GM18858 (cell line): ENCODE measurements at regions not wholly inside any gene's neighbourhood (a gene's known extent, or its start where the extent isn't known, plus 50 kb on each side); places are given as distances from the start of the nearest gene placed in this dataset.

ENCODE experiments used
- ATAC-seq: cut with Tn5 transposase; IDR thresholded peaks from one replicate; pipeline ENCODE4 v1.9.1; 2021; ENCODE audit not compliant: unreplicated experiment

DNA sequence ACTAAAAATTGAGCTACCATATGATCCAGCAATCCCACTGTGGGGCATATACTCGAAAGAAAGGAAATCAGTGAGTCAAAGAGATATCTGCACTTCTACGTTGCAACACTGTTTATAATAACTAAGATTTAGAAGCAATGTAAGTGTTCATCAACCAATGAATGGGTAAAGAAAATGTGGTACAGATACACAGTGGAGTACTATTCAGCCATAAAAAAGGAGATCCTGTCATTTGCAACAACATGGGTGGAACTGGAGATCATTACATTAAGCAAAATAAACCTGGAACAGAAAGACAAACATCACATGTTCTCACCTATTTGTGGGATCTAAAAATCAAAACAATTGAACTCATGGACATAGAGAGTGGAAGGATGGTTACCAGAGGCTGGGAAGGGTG, 385.0 kb upstream of the TRIB2 start:
- ATAC-seq, result no peak

DNA sequence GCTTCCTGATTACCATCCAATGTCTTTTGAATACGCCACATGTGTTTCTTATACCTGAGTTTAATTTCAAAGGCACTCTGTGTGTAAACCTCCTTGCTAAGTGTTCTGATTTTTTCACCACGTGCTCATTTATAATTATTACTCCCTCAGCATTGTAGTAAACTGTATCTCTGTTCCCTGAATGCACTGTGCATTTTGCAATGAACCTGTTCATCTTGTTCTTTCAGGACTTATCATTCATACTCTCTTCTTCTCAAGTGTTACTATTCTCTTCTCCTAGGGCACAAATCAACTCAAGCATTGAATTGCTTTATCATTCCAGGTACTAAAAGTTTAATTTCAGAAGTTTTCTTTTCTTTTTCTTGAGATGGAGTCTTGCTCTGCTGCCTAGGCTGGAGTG, 383.4 kb upstream of the TRIB2 start:
- no peak for ATAC-seq

DNA sequence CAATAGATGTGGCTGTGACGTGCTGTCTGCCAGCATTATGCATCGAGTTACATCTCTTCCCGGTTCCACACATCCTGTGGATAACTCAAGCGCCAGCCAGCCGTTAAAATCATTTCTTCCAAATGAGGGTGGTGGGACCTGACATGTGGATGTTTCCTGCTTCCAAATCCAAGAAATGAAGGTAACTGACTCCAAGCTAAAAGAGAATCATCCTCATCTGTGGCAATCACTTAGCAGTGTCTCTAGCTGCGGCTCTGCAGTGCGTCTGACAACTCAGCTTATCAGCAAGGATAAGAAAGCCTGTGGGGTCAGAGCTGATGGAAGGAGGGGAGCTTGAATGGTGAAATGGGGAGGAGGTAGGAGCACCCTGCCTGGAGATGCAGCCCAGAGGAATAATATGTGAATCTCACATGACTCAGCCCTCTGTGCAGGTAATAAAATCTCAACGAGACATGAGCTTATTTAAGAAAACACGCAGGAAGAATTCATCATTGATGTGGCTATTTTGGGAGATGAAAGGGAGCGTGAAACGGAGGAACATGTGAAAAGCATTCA, 382.2 kb upstream of the TRIB2 start:
- no peak for ATAC-seq

DNA sequence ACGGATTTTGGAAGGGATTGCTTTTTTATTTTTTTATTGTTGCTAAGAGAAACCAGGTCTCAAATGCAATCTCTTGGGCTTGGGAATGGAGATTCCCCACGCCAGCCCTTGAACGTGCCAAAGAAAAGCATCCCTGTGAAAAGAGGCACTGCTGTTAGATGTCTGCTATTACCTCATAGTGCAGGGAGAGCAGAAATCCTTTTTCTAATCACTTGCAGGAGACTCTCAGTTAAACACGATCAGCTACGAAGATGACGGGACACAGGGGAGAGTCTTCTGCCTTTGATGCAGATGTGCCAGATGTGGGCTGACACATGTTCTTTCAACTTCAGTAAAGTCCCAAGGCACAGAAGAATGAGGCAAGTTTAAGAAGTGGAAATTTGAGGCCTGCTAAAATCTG, 381.6 kb upstream of the TRIB2 start:
- no peak for ATAC-seq

DNA sequence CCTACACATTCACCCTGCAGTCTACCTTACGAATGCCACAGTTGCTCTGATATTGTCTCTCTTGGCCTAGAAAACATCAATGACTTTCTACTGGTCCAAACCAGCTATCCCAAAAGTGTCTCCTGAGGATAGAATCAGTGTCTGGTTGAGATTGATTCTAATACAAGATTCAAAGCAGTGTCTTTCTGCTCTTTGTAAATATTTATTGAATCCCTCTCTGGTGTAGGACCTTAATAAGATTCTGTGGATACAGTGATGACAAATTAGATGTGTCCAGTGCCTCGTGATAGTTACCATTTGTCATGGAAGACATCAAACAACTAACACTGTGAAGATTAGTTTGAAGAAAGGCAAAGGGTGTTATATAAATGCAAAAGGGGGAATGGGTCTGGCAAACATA, 380.7 kb upstream of the TRIB2 start:
- ATAC-seq, result no peak

DNA sequence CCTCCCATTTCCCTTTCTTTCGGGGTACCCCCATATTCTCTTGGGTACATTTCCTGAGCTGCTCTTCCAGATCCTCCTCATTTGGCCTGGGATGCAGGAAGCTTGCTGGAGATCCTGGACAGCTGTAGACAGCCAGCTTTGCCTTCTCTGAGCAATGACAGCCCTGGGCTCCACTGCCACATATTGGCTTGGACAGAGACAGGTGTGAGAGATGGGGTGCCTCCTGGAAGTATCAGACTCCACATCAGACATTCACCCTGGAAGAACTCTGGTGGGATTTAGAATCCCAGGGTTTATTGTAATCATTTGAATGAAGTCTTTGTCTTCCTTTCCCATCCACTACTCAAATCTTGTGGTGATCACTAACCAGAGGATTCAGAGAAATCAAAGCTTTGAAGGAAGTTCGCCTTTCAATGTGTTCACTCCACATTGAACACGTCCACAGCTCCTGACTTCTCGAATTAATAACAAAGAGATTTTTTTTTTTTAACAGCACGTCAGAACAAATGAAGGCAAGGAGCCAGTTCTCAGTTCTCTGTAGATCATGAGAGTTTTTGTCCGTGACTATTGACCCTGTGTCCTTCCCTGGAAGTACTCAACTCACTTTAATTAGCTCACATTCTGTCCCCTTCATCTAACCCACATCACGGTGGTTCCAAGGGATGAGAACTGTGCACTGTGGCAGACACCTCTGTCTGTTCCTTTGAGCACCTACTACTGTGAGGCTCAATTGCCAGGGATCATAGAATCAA, 377.6 kb upstream of the TRIB2 start:
- no peak for ATAC-seq

DNA sequence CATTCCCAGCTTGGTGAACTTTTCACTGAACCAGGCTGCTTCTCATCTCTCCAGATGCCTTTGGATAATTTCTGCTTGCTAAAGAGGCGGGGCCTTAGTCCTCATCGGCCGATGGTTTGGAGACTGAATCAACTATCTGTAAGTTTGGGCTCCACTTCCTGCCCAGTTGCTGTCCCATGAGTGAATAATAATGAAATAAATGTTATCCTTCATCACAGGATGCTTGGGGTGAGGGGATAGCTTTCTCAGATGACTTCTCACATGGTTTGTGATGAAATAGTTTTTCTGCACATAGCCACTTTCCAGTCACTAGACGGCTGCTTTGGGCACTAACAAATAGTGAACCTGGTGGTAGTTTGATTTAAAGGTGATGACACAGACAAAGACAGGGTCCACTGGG, 376.6 kb upstream of the TRIB2 start:
- ATAC-seq, result no peak

DNA sequence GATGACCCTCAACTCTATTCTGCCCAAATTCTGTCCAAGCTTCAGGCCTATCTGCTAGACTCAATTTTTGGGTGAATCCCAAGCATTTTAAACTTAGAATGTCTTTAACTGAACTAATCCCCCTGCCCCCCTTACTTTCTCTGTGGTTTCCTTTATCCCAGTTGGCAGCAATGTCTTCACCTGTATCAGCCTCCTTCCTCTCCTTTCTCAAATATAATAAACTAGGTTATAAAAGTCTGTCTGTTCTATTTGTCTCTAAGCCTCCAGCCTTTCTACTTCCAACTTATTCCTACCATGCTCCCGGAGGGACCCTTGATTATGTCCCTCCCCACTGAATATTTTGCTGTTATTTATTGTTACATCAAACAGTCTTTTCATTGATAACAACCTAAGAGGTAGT, 375.5 kb upstream of the TRIB2 start:
- no peak for ATAC-seq

DNA sequence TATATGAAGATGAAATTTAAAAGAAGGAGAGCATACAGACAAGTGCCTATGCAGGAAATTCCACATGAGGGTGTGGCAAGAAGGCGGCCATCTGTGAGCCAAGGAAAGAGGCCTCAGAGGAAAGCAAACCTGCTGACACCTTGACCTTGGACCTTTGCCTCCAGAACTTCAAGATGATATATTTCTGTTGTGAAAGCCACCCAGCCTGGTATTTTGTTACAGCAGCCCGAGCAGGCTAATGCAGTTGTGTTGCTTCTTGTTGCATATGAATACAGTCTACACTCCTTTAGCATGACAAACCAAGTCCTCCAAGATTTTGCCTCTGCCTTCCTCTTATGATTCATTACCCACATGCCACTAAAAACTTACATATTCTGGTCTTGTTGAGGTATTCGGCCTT, 374.8 kb upstream of the TRIB2 start:
- no peak for ATAC-seq

DNA sequence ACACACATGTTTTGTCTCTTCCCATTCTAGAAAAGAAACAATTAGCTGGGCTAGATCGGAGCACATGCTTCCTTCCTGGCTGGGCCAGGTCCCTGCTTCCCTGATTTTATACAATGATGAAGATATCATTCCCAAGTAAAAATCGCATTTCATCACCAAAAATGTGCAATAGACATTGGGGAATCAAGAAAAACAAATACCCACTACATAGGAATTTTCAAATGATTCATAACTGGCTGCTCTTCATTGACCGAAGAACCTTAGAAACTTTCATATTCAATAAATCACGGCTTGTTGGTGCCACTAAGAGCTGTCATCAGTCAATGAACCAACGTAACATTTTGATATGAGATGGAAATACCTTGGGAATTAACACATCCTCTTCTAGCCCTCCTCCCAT, 373.6 kb upstream of the TRIB2 start:
- no peak for ATAC-seq

DNA sequence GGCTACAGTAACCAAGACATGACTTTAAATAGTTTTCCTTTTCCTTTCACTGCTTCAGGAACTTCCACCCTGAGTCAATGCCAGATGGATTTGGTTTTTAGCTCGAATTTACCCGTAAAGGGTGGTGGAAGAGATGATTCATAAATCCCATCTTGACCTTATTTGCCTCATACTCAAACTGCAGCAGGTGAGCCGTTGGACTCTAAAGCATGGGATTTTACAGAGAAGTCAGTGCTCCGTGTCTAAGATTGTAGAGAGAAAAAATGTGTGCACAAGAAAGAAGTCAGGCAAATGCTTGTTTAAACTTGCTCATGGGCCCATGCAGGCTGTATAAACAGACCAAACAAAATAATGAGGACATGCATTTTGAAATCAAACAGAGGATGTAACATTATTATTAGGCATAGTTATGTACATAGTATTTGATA, 369.7 kb upstream of the TRIB2 start:
- ATAC-seq, result no peak

DNA sequence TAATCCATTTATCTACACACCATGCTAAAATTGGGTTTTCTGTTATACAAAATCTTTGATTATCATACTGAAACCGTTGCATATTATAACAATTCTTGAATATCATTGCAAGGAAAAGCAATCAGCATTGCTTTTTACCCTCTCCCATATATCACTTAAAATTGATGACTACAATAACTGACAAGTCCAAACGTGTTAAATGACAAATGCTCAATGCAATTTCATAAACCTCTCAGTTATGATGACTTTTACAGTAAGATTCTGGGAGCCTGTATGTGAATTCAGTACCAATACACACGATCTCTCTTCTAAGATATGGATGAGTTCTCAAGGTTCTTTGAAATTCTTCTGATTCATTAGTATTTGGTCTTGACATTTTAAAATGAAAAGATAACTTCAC, 368.5 kb upstream of the TRIB2 start:
- ATAC-seq, result no peak

DNA sequence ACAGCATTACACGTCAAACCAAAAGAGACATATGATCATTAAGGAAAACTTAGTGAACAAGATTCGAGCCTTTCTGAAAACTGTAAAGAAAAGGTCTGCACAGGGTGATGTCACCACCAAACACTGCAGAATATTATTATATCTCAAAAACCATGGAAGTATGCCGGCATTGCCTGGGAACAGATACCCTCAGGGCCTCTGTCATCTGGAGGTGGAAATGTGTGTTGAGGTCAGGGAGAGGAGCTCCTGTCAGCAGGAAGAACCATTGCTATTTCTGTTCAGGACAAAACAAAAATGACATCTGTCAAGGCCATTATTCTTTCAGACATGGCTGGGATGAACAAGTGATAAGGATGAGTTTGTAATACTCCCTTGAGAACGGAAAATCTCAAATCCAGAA, 365.9 kb upstream of the TRIB2 start:
- ATAC-seq, result no peak

DNA sequence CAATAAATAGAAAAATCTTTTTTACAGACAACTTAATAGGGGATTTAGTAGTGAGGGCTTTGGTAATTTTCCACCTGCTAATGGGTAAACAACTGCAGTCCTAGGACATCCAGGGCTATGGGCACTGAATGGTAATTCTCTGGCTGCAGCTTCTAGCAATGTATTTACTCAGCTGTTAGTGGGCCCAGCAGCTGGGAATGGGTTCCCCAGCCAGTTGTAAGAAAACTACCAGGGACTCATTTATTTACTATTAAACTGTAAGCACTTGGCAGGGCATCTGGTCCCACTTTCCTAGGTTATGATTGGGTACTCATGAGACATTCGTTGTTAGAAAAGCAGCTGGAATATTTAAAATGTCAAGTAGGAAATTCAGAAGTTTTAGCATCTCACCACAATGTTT, 363.8 kb upstream of the TRIB2 start:
- ATAC-seq, result no peak

DNA sequence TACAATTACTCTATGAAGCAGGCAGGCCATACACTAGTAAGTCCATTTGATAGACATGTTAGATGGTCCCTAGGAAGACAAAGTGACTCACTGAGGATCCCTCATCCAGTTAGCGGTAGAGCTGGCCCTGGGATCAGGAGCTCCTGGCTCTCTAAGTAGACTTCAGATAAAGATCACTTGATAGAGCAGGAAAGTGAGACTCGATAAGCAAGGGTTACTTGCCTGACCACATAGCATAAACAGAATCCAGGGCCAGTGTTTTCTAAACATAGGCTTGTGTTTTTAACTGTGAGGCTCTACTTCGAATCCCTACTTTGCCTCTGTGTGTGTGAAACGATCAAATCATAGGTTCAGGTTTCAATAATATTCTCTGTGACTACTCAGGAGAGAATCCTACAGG, 355.2 kb upstream of the TRIB2 start:
- no peak for ATAC-seq

DNA sequence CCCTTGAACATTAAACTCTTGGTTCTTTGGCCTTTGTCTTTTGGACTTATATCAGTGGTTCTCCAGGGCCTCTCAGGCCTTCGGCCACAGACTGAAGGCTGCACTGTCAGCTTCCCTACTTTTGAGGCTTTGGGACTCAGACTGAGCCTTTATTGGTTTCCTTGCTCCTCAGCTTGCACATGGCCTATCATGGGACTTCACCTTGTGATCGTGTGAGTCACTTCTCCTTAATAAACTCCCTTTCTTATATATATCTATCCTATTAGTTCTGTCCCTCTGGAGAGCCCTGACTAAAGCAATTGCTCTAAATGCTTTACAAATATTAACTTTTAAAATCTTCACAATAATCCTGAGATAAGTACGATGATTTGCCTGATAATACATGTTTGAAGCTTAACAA, 353.6 kb upstream of the TRIB2 start:
- ATAC-seq, result no peak

DNA sequence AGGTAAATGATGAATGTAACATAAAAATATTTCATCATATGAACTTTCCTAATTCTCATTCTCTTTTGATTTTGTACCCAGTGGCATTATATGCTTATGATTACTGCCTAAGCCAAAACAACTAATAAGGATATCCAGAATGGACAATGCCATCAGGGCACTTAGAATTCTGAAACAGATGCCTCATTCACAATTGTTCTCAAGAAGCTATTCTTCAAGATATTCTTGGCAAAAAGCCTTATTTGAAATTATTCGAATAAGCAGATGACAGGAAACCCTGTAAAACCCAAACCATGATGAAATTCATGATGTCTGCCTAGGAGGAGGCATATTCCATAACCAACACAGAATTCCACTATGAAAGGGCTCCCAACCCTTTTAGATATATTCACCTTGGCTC, 353.2 kb upstream of the TRIB2 start:
- ATAC-seq, result no peak

DNA sequence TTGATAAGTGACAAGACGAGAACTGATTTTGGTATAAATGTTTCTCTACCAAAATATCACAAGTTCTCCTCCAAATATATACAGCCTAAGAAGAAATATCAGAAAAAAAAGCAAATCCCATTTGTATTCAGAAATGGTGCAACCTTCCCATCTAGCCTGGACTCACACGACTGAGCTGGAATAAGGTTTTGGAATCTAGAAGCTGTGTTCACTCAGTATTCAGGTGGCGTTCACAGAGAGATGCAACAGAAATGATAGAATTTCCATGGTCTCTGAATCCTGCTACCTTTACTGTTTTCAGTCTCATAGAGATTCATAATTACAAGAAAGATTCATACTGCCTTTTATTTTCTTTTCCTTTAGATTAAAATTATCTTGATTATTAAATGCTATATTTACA, 347.2 kb upstream of the TRIB2 start:
- ATAC-seq, result no peak

DNA sequence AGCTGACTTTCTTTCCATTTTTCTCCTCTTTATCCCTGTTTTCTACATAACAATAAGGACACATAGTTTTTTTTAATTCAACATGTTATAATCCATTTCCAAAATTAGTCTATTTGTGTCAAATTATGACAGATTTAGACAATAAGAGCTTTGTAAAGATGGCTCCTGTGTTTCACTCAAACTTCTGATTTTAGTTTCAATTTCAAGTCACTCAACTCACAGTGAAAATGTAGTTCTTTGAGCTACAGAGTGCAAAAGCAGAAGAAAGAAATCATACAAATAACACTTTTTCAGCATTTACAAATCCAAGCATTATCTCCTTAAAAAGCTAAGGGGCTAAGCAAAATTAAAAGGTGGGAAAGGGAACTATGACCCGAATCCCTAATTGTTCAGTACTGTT, 340.7 kb upstream of the TRIB2 start:
- ATAC-seq, result no peak

DNA sequence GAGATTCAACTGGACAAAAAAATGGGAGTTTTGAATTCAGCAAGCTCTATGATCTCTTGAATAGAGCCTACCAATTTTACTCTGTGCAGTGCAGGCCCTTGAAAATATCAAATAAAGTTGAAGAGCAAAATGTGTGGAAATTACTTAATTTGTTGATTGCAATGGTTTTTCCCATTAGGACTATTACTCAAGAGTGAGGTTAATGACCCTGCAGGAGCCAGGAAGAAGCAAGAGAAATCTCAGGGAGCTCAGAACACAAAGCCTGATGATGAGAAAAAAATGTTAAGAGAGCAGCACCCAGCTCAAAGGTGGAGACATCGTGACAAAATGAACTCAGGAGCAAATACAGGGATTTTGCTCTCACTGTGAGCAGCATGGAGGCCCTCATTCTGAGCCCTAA, 337.6 kb upstream of the TRIB2 start:
- no peak for ATAC-seq

DNA sequence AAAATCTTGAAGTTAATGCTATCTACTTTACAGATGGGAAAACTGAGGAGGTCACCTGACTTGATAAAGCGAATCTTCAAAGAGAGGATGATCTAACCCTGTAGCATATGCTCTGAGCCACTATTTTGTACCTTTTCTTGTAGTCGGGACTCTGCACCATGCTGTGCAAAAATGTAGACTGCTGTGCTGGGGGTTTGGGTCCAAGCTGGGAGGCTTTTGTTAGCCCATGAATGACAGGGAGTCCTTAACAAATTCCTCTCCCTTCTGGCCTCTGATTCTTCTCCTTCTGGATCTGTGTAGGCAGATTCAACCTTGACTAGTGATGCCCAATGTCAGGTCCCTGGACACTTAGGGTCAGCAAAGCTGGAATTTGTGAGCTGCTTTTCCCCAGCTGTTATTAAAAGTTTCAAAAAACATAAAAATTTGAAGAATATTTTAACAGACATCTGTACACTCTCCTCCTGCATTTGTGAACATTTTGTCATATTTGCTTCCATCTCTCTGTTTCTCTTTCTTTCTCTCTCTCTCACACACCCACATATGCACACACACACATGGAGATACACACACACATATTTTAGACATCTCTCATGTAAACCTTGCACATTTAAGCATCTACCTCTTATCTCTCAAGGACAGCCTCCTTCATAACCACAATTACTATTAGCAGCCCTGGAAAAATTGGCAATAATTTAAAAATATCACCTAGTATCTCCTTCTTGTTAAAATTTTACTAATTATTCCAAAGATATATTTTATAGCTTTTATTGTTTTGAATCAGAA, 335.0 kb upstream of the TRIB2 start:
- no peak for ATAC-seq

DNA sequence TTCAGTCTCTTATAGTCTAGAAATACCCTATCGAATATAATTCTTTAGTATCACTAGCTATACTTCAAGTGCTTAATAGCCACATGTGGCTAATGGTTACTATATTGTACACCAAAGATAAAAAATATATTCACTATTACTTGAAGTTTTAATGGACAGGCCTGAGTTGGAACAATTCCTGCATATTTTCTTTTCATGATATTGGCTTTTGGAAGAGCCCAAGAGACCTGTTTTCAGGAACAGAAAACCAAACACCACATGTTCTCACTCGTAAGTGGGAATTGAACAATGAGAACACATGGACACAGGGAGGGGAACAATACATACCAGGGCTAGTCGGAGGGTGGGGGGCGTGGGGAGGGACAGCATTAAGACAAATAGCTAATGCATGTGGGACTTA, 334.4 kb upstream of the TRIB2 start:
- ATAC-seq, result no peak
